Neural crest cell (in vitro differentiated cells): ENCODE measurements at regions not wholly inside any gene's neighbourhood (a gene's known extent, or its start where the extent isn't known, plus 50 kb on each side); places are given as distances from the start of the nearest gene placed in this dataset.

ENCODE experiments used
- DNase-seq: peaks from one replicate; pipeline ENCODE4 v3.0.0; 2021; ENCODE audit warnings: low read depth, mixed read lengths, low spot score
- H3K27ac Mint-ChIP-seq: one replicate; pipeline ENCODE4 v1.8.0; 2021; ENCODE audit warnings: mild to moderate bottlenecking, mixed read lengths; ENCODE audit not compliant: unreplicated experiment
- H3K27me3 Mint-ChIP-seq: 2 replicates; pipeline ENCODE4 v1.8.0; 2021; ENCODE audit warnings: low read depth, mild to moderate bottlenecking, mixed read lengths
- H3K36me3 Mint-ChIP-seq: 2 replicates; pipeline ENCODE4 v1.8.0; 2021; ENCODE audit warnings: low read depth, mild to moderate bottlenecking, mixed read lengths
- H3K4me1 Mint-ChIP-seq: 2 replicates; pipeline ENCODE4 v1.8.0; 2021; ENCODE audit warnings: mixed read lengths
- H3K4me3 Mint-ChIP-seq: one replicate; pipeline ENCODE4 v1.8.0; 2021; ENCODE audit warnings: mild to moderate bottlenecking, mixed read lengths
- H3K9me3 Mint-ChIP-seq: 2 replicates; pipeline ENCODE4 v1.8.0; 2021; ENCODE audit warnings: mixed read lengths
- TF ChIP-seq, protein P1 (sequence below): fragments of 200-600 bp; sonication (generic); conservative IDR thresholded peaks from 2 replicates; pipeline ENCODE4 v1.5.0; 2021; ENCODE audit warnings: antibody characterized with exemption, mild to moderate bottlenecking

- H3K36me3 Mint-ChIP-seq, result no peaks in the 10 kb centered on the region
- no peaks in the 10 kb centered on the region for H3K27me3 Mint-ChIP-seq
- TF ChIP-seq, protein P1, sequence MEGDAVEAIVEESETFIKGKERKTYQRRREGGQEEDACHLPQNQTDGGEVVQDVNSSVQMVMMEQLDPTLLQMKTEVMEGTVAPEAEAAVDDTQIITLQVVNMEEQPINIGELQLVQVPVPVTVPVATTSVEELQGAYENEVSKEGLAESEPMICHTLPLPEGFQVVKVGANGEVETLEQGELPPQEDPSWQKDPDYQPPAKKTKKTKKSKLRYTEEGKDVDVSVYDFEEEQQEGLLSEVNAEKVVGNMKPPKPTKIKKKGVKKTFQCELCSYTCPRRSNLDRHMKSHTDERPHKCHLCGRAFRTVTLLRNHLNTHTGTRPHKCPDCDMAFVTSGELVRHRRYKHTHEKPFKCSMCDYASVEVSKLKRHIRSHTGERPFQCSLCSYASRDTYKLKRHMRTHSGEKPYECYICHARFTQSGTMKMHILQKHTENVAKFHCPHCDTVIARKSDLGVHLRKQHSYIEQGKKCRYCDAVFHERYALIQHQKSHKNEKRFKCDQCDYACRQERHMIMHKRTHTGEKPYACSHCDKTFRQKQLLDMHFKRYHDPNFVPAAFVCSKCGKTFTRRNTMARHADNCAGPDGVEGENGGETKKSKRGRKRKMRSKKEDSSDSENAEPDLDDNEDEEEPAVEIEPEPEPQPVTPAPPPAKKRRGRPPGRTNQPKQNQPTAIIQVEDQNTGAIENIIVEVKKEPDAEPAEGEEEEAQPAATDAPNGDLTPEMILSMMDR, result no peak
- H3K27ac Mint-ChIP-seq, result no peak overlapping the region
- H3K9me3 Mint-ChIP-seq, result no peaks in the 10 kb centered on the region
- no peak for DNase-seq
- H3K4me1 Mint-ChIP-seq, result no peaks in the 10 kb centered on the region
- no peak overlapping the region for H3K4me3 Mint-ChIP-seq
Measured at GRCh38 chr3:178255315-178255714, 280.9 kb upstream of the KCNMB2 start.

GRCh38 chr3:178257491-178257890 lies 278.7 kb upstream of the KCNMB2 start:
- no peak for DNase-seq
- no peak overlapping the region for H3K27ac Mint-ChIP-seq
- TF ChIP-seq, protein P1, result no peak
- no peak overlapping the region for H3K4me3 Mint-ChIP-seq
- H3K9me3 Mint-ChIP-seq, result no peaks in the 10 kb centered on the region
- no peaks in the 10 kb centered on the region for H3K36me3 Mint-ChIP-seq
- H3K27me3 Mint-ChIP-seq, result no peaks in the 10 kb centered on the region
- peaks cover 11% of the 10 kb centered on the region for H3K4me1 Mint-ChIP-seq

- H3K27ac Mint-ChIP-seq, result no peak overlapping the region
- H3K27me3 Mint-ChIP-seq, result no peaks in the 10 kb centered on the region
- peaks cover 11% of the 10 kb centered on the region for H3K4me1 Mint-ChIP-seq
- no peaks in the 10 kb centered on the region for H3K9me3 Mint-ChIP-seq
- TF ChIP-seq, protein P1, result no peak
- no peaks in the 10 kb centered on the region for H3K36me3 Mint-ChIP-seq
- no peak for DNase-seq
- no peak overlapping the region for H3K4me3 Mint-ChIP-seq
Measured at GRCh38 chr3:178258121-178258520, 278.1 kb upstream of the KCNMB2 start.

DNA sequence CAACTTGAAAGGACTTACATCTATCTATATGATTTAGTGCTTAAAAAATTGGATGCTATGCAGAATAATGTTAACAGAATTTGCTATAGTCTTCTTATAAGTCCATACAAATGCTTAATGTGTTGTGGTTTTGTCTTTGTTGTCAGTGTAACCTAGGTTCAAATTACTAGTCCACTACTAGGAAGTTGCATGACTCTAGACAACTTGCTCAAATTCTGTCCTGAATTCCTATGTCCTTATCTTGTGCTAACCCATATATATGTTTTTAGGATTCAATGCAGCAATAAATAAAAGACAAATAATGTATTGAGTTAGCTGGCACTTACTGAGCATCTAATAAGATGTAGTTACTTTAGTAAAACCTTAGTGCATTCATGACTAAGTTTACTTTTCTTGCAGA lies 276.5 kb upstream of the KCNMB2 start:
- H3K4me1 Mint-ChIP-seq, result peaks cover 11% of the 10 kb centered on the region
- H3K27ac Mint-ChIP-seq, result no peak overlapping the region
- H3K36me3 Mint-ChIP-seq, result no peaks in the 10 kb centered on the region
- H3K4me3 Mint-ChIP-seq, result no peak overlapping the region
- TF ChIP-seq, protein P1, result no peak
- DNase-seq, result no peak
- H3K27me3 Mint-ChIP-seq, result no peaks in the 10 kb centered on the region
- H3K9me3 Mint-ChIP-seq, result no peaks in the 10 kb centered on the region

GRCh38 chr3:178260887-178261565 lies 275.2 kb upstream of the KCNMB2 start:
- DNase-seq, result no peak
- peaks cover 11% of the 10 kb centered on the region for H3K4me1 Mint-ChIP-seq
- no peak overlapping the region for H3K27ac Mint-ChIP-seq
- no peak overlapping the region for H3K4me3 Mint-ChIP-seq
- TF ChIP-seq, protein P1, result no peak
- H3K9me3 Mint-ChIP-seq, result peaks cover 4% of the 10 kb centered on the region
- H3K36me3 Mint-ChIP-seq, result no peaks in the 10 kb centered on the region
- H3K27me3 Mint-ChIP-seq, result no peaks in the 10 kb centered on the region
